PFSK-1 (cell line): ENCODE measurements at regions not wholly inside any gene's neighbourhood (a gene's known extent, or its start where the extent isn't known, plus 50 kb on each side); places are given as distances from the start of the nearest gene placed in this dataset.

Source experiments
- POLR2AphosphoS5 ChIP-seq: IDR thresholded peaks from 2 replicates; pipeline ENCODE4 v1.6.1; 2012; ENCODE audit warnings: low read depth, mild to moderate bottlenecking, control low read depth, low read length, moderate library complexity
- TAF1 ChIP-seq: IDR thresholded peaks from 2 replicates; pipeline ENCODE4 v1.6.1; 2012; ENCODE audit warnings: low read length, control low read depth, borderline replicate concordance; ENCODE audit not compliant: insufficient read depth

DNA sequence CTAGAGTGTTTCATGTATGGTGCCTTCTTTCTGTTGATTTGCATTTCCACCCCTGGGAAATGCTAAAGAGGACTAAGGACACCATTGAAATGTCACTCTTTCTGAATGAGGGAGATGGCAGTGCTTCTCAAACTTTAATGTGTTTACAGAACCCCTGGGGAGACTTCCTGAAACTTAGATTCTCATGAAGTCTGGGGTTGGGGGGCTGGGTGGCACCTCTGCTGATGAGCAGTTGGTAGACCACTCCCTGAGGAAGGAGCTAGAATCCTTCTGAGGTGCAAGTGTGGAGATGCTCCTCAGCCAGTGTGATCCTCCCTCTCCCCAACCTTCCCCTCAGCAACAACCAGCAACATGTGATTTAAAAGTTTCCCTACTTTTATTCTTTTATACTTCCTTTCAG, 546.8 kb downstream of the LRRC70 start:
- TF ChIP-seq POLR2AphosphoS5 (no peak), TAF1 (no peak)
